ENCODE measurements at regions not wholly inside any gene's neighbourhood (a gene's known extent, or its start where the extent isn't known, plus 50 kb on each side); places are given as distances from the start of the nearest gene placed in this dataset.

GRCh38 chr5:130975299-130975698 is 189.8 kb downstream of the HINT1 start:
- Histone ChIP-seq H2AFZ (ENCODE audit: low read depth, low read length) (no peak overlapping the region), H3K79me2 (ENCODE audit: control insufficient read depth, insufficient read depth, low read length) (no peaks in the 10 kb centered on the region), H3K4me2 (ENCODE audit: insufficient read depth, low read length) (no peak overlapping the region), H3K36me3 (ENCODE audit: control insufficient read depth, insufficient read depth, low read length) (no peaks in the 10 kb centered on the region), H4K20me1 (replicated peaks; ENCODE audit: control insufficient read depth, insufficient read depth, low read length) (no peaks in the 10 kb centered on the region), H3K9ac (ENCODE audit: insufficient read depth in 1 of 2, low read depth in 2 of 2, low read length in 2 of 2) (no peak overlapping the region), H3K27me3 (ENCODE audit: control insufficient read depth in 2 of 2, insufficient read depth in 2 of 2, low read length in 2 of 2) (no peaks in the 10 kb centered on the region), H3K27ac (ENCODE audit: extremely low read depth, low read depth, low read length) (no peak overlapping the region), H3K9me1 (ENCODE audit: control insufficient read depth, insufficient read depth, low read length) (no peaks in the 10 kb centered on the region), H3K9me3 (replicated peaks; ENCODE audit: control insufficient read depth, insufficient read depth, low read depth, low read length) (no peaks in the 10 kb centered on the region), H3K4me1 (replicated peaks in 1 of 2; ENCODE audit: control insufficient read depth in 2 of 2, insufficient read depth in 2 of 2, low read length in 2 of 2) (no peaks in the 10 kb centered on the region), H3K4me3 (no peak overlapping the region)
- 0% methylated on average over 2 of the region's 2 CpGs for WGBS (ENCODE audit: insufficient coverage, low coverage, missing lambda C conversion rate)
- ATAC-seq (no peak), FAIRE-seq (no peak), DNase-seq (ENCODE audit: extremely low read depth in 1 of 4, low spot score in 3 of 4) (no peak)
- TF ChIP-seq TFAM (CRISPR knock-in tag; conservative IDR thresholded peaks at IDR 0.05) = no peak
- no peak for TF ChIP-seq ZSCAN29 (IDR thresholded peaks at IDR 0.05)
- no peak for TF ChIP-seq ZNF445 (CRISPR knock-in tag; IDR thresholded peaks at IDR 0.05; ENCODE audit: low read depth)
- ChIA-PET POLR2A (interaction anchor here (0.8 kb wide), 1 partner anchor 10 kb away, joined by 3 read pairs; no protein-coding TSS in a partner anchor), CTCF (ENCODE audit: low intra/inter-chr PET ratio) (no interaction called here)
- BruUV-seq (replicated peaks) = no TSS peak
- intact Hi-C loops (cut with micrococcal nuclease) (no loop called here), in situ Hi-C loops (cut with MboI) (no loop called here)

- CTCF ChIA-PET (ENCODE audit: low intra/inter-chr PET ratio) = no interaction called here
These were observed 190.9 kb downstream of the HINT1 start for GRCh38 chr5:130974021-130974683.

More at GRCh38 chr5:130974021-130974683, 190.9 kb downstream of the HINT1 start:
- Histone ChIP-seq H3K9ac (ENCODE audit: insufficient read depth in 1 of 2, low read depth in 2 of 2, low read length in 2 of 2) (no peak overlapping the region), H2AFZ (ENCODE audit: low read depth, low read length) (no peak overlapping the region), H4K20me1 (replicated peaks; ENCODE audit: control insufficient read depth, insufficient read depth, low read length) (no peaks in the 10 kb centered on the region), H3K4me2 (ENCODE audit: insufficient read depth, low read length) (no peak overlapping the region), H3K4me1 (replicated peaks in 1 of 2; ENCODE audit: control insufficient read depth in 2 of 2, insufficient read depth in 2 of 2, low read length in 2 of 2) (no peaks in the 10 kb centered on the region), H3K27ac (ENCODE audit: extremely low read depth, low read depth, low read length) (no peak overlapping the region), H3K79me2 (ENCODE audit: control insufficient read depth, insufficient read depth, low read length) (no peaks in the 10 kb centered on the region), H3K27me3 (ENCODE audit: control insufficient read depth in 2 of 2, insufficient read depth in 2 of 2, low read length in 2 of 2) (no peaks in the 10 kb centered on the region), H3K9me1 (ENCODE audit: control insufficient read depth, insufficient read depth, low read length) (no peaks in the 10 kb centered on the region), H3K4me3 (no peak overlapping the region), H3K9me3 (replicated peaks; ENCODE audit: control insufficient read depth, insufficient read depth, low read depth, low read length) (no peaks in the 10 kb centered on the region), H3K36me3 (ENCODE audit: control insufficient read depth, insufficient read depth, low read length) (no peaks in the 10 kb centered on the region)
- TF ChIP-seq RFX7 (CRISPR knock-in tag; IDR thresholded peaks at IDR 0.05) (no peak), RB1 (IDR thresholded peaks at IDR 0.05; ENCODE audit: low read depth) (no peak), MTA3 (IDR thresholded peaks at IDR 0.05; ENCODE audit: borderline replicate concordance) (no peak), RBM15 (IDR thresholded peaks at IDR 0.05; ENCODE audit: insufficient read depth, low read length) (no peak), ZNF146 (CRISPR knock-in tag; IDR thresholded peaks at IDR 0.05; ENCODE audit: unreplicated experiment) (no peak), ELF2 (CRISPR knock-in tag; IDR thresholded peaks at IDR 0.05) (no peak), SMARCB1 (IDR thresholded peaks at IDR 0.05; ENCODE audit: insufficient read length, low read depth) (no peak), ZNF668 (CRISPR knock-in tag; IDR thresholded peaks at IDR 0.05) (no peak), ZNF124 (CRISPR knock-in tag; IDR thresholded peaks at IDR 0.05) (no peak), ZFPM2 (CRISPR knock-in tag; IDR thresholded peaks at IDR 0.05) (no peak), ZNF24 (IDR thresholded peaks at IDR 0.05) (no peak), CBFA2T3 (IDR thresholded peaks at IDR 0.05) (no peak)
- TF ChIP-seq, protein P1, sequence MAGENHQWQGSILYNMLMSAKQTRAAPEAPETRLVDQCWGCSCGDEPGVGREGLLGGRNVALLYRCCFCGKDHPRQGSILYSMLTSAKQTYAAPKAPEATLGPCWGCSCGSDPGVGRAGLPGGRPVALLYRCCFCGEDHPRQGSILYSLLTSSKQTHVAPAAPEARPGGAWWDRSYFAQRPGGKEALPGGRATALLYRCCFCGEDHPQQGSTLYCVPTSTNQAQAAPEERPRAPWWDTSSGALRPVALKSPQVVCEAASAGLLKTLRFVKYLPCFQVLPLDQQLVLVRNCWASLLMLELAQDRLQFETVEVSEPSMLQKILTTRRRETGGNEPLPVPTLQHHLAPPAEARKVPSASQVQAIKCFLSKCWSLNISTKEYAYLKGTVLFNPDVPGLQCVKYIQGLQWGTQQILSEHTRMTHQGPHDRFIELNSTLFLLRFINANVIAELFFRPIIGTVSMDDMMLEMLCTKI (IDR thresholded peaks at IDR 0.05; ENCODE audit: partially characterized antibody) = no peak
- DNase-seq (ENCODE audit: extremely low read depth in 1 of 4, low spot score in 3 of 4) (no peak), ATAC-seq (no peak), FAIRE-seq (no peak)
- POLR2A ChIA-PET = interaction anchor here (0.6 to 0.7 kb wide), 2 partner anchors 43 to 370 kb away, joined by 3 to 4 read pairs; no protein-coding TSS in a partner anchor
- BruUV-seq (replicated peaks) = no TSS peak
- intact Hi-C loops (cut with micrococcal nuclease) = no loop called here
- in situ Hi-C loops (cut with MboI) = no loop called here
- WGBS (ENCODE audit: insufficient coverage, low coverage, missing lambda C conversion rate) = 0% methylated on average over 1 of the region's 1 CpG
